ENCODE measurements at regions not wholly inside any gene's neighbourhood (a gene's known extent, or its start where the extent isn't known, plus 50 kb on each side); places are given as distances from the start of the nearest gene placed in this dataset.

DNA sequence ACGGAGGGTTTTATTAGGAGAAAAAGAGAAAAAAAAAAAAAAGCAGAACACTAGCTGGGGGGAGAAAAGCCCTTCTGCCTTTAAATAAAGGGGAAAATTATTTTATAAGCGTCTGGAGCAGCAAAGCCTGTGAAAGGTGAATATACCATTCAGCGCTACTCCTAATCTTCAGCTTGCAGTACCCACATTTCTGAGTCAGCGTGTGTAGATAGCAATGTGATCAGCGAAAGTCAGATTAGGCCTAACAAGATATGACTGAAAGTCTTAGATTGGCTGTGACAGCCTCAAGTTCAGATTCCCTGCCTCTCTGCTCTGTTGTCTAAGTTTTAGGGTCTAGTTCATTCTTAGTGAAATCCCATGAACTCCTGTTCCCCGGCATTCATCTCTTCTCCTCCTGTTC is 279.5 kb downstream of the TMEM114 start:
- Histone ChIP-seq H3K36me3 (no peaks in the 10 kb centered on the region), H3K27ac (no peak overlapping the region), H3K27me3 (no peaks in the 10 kb centered on the region), H3K4me1 (no peaks in the 10 kb centered on the region), H3K9me3 (no peaks in the 10 kb centered on the region), H3K4me3 (no peak overlapping the region)
- no peak for DNase-seq
- WGBS, 2 donors, result 39 to 69% methylated on average over 5 to 6 of the region's 6 CpGs
- TF ChIP-seq POLR2A (IDR thresholded peaks at IDR 0.05), result no peak
- TF ChIP-seq, protein P1, sequence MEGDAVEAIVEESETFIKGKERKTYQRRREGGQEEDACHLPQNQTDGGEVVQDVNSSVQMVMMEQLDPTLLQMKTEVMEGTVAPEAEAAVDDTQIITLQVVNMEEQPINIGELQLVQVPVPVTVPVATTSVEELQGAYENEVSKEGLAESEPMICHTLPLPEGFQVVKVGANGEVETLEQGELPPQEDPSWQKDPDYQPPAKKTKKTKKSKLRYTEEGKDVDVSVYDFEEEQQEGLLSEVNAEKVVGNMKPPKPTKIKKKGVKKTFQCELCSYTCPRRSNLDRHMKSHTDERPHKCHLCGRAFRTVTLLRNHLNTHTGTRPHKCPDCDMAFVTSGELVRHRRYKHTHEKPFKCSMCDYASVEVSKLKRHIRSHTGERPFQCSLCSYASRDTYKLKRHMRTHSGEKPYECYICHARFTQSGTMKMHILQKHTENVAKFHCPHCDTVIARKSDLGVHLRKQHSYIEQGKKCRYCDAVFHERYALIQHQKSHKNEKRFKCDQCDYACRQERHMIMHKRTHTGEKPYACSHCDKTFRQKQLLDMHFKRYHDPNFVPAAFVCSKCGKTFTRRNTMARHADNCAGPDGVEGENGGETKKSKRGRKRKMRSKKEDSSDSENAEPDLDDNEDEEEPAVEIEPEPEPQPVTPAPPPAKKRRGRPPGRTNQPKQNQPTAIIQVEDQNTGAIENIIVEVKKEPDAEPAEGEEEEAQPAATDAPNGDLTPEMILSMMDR (IDR thresholded peaks at IDR 0.05), result no peak
- intact Hi-C loops (cut with DNase I), result no loop called here

DNA sequence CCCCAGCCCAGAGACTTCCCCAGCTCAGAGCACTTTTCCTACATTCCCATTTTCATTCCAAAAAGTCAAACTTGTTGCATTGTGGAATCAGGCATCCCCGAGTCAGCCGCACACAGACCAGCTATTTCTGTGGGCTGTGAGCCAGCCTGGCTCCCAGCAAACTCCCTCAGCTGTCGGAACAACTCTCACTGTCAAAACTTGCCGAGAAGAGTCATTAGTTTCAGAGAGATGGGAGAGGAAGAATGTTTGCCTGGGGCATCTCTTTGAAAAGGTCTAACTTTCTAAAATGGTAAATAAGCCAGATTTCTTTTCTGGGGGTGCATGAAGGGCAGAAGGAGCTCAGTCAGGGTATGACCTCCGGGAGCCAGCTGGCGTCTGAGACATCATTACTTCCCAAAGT is 280.0 kb downstream of the TMEM114 start:
- no peak for DNase-seq
- H3K4me1 ChIP-seq, result no peaks in the 10 kb centered on the region
- TF ChIP-seq, protein P1 (IDR thresholded peaks at IDR 0.05), result no peak
- no peak for TF ChIP-seq POLR2A (IDR thresholded peaks at IDR 0.05)
- 35 to 57% methylated on average over 2 to 6 of the region's 6 CpGs for WGBS, 2 donors
- no peaks in the 10 kb centered on the region for H3K9me3 ChIP-seq
- H3K4me3 ChIP-seq, result no peak overlapping the region
- H3K27ac ChIP-seq, result no peak overlapping the region
- intact Hi-C loops (cut with DNase I), result no loop called here
- no peaks in the 10 kb centered on the region for H3K27me3 ChIP-seq
- no peaks in the 10 kb centered on the region for H3K36me3 ChIP-seq

DNA sequence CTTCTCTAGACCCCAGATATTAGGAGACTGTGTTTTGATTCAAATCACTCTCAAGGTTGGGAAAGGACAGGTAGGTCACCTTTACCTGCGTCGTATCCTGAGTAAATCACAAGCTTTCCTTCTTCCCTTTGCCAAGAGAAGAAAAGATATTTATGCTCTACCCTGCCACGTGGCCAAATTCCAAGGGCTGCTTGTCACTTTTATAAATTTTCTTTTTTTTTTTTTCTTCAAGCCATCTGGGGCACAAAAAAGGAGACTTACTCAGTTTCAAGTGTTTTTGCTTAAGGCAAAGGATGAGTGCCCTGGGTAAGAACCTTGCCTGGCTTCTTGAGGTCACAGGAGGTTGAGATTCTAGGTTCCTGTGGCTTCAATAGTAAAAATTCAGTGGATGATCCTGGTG is 285.1 kb downstream of the TMEM114 start:
- no peaks in the 10 kb centered on the region for H3K4me1 ChIP-seq
- no peak overlapping the region for H3K4me3 ChIP-seq
- H3K27ac ChIP-seq, result no peak overlapping the region
- no peaks in the 10 kb centered on the region for H3K27me3 ChIP-seq
- H3K36me3 ChIP-seq, result no peaks in the 10 kb centered on the region
- H3K9me3 ChIP-seq, result no peaks in the 10 kb centered on the region
- DNase-seq, result no peak
- intact Hi-C loops (cut with DNase I), result no loop called here
- 21 to 52% methylated on average over 3 of the region's 3 CpGs for WGBS, 2 donors
- TF ChIP-seq POLR2A (IDR thresholded peaks at IDR 0.05), result no peak
- TF ChIP-seq, protein P1 (IDR thresholded peaks at IDR 0.05), result no peak

DNA sequence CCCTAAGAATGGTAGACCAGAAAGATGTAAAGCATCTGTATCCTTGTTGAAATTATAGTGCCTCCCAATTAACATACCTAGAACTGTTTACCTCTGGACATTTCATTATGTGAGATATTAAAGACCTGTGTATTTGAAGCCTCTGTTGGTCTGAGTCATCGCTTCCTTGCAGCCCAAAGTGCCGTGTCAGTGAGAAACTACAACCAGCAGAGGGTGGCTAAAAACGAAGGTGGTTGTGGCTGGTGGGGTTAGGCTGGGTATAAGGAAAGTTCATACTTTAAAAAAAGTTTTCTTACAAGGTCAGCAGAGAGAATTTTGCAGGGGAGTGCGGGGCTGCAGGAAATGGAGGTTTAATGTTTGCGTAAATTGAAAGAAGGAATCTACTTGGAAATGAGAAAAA is 290.7 kb downstream of the TMEM114 start:
- Histone ChIP-seq H3K4me1 (no peaks in the 10 kb centered on the region), H3K27ac (no peak overlapping the region), H3K9me3 (no peaks in the 10 kb centered on the region), H3K27me3 (no peaks in the 10 kb centered on the region), H3K36me3 (no peaks in the 10 kb centered on the region), H3K4me3 (no peak overlapping the region)
- intact Hi-C loops (cut with DNase I), result no loop called here
- TF ChIP-seq, protein P1 (IDR thresholded peaks at IDR 0.05), result no peak
- TF ChIP-seq POLR2A (IDR thresholded peaks at IDR 0.05), result no peak
- 65 to 76% methylated on average over 5 of the region's 5 CpGs for WGBS, 2 donors
- no peak for DNase-seq

DNA sequence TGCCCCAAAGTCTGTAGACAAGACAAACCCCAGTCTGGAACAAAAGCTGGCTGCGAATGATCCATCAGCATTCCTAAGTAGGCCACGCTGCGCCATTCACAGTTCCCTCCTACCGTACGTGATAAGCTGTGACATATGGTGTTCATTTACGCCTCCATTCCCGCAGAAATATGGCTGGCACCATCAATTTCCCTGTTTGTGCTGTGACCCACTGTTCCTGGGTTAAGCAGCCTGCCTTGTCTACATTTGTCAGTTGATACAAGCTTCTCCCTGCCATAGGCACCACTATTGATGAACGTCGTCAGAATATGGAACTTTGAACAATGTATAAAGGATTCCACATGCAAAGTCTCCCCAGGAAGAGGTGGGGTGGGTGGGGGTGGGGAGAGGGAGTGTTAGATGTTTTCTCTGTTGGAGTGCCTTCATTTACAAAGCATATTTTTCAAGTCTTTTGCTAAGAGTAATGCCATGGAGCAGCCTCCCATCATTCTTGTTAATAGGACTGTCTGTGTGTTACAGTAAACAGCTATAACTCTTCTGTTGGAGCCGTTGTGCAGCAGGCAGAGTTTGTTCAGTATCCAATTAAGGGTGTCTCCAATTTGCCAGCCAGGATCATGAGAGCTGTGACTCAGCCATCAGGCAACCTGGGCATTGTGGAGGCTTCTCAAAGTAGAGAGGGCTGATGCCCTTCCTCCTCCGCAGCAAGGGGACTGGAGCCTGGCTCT is 294.6 kb downstream of the TMEM114 start:
- no peak overlapping the region for H3K4me3 ChIP-seq
- WGBS, 2 donors, result 78 to 84% methylated on average over 11 of the region's 11 CpGs

More for the DNA sequence above, 294.6 kb downstream of the TMEM114 start:
- Histone ChIP-seq H3K27me3 (no peaks in the 10 kb centered on the region), H3K9me3 (no peaks in the 10 kb centered on the region), H3K4me1 (no peaks in the 10 kb centered on the region), H3K36me3 (no peaks in the 10 kb centered on the region), H3K27ac (no peak overlapping the region)
- no peak for TF ChIP-seq POLR2A (IDR thresholded peaks at IDR 0.05)
- TF ChIP-seq, protein P1 (IDR thresholded peaks at IDR 0.05), result no peak
- DNase-seq, result no peak
- intact Hi-C loops (cut with DNase I), result no loop called here
